Fibroblast of skin of scalp (primary cell): ENCODE measurements at regions not wholly inside any gene's neighbourhood (a gene's known extent, or its start where the extent isn't known, plus 50 kb on each side); places are given as distances from the start of the nearest gene placed in this dataset.

ENCODE experiments used
- DNase-seq: peaks from one replicate; pipeline ENCODE4 v3.0.0-alpha.2; 2013

DNA sequence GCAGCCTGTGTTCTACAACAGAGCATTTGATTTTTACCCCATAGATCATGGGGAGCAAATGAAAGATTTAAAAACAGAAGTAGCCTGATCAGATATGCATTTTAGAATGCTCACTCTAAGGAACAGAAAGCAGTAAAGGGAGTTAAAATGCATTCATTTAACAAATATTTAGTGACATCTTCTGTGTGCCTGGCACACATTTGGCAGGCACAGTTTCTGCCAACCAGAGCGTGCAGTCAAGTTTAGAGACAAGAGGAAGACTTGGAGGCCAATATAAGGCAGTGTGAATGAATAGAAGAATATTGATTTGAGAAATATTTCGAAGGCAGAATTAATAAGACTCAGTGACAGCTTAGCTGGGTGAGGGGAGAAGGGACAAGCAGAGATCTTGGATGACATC is 210.1 kb downstream of the KDR start:
- DNase-seq = no peak

DNA sequence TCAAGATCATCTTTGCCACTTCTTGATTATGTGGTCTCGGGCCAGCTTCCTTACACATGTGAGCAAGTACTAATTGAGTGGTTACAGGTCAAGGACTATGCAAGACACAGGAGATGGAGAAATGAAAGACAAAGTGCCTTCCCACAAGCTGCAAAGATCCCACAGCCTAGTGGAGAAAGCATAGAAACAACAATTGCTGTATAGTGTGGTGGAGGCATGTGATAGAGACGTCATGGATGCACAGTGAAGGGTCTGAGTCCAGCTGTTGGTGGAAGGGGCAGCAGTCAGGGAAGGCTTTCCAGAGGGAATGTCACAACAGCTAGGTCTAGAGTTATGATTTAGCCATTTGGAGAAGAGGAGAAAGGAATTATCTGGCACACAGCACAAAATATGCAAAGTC is 210.6 kb downstream of the KDR start:
- no peak for DNase-seq

DNA sequence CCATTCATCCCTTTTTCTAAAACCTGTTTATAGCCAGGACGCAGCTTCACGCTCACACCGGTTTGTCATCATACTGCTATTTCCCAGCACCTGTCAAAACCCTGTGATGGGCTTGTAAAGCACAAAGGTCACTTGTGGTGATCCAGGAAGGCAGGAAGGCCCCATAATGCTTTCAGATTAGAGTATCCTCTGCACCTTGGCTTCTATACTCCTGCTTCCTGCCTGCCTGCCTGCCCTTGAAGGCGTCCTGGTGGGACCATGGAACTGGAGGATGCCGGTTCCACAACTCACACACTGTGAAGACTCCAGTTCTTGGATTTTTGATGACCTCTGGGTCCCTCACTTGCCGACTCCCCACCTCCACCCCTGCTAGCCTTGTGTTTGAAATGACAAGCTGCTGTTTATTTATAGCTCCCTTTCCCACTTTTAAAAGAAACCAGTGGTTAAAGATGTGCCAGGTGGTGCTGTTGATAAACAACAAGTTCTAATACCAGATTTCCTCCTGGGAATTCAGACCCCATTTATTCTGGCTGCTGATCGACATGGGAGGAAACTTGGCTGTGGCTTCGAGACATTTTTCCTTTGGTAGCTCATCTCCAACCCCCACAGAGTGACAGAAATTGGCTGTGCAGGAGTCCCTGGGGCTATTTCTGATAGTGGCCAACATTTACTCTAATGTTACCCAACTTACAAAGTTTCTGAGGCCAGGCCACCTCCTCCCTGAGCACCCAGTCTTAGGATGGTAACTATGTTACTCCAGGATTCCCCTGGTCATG is 211.5 kb downstream of the KDR start:
- DNase-seq = peak; percentile 73

DNA sequence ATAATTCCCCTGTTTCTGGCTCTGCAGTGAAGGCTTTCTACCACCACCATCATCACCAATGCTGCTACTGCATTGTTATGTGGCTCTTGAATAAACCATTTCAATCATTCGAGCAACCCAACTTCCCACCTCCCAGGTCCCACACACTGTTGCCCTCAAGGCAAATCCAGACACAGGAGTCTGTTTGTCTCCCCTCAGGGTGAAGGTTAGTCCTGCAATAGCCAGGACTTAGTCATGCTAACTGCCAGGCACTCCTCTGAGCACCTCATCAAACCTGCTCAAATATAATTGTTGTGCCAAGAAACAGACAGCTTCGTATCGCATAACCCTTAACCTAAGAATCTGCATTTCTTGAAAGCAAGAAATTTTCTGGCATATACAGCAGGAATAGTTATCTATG is 213.2 kb downstream of the KDR start:
- no peak for DNase-seq

DNA sequence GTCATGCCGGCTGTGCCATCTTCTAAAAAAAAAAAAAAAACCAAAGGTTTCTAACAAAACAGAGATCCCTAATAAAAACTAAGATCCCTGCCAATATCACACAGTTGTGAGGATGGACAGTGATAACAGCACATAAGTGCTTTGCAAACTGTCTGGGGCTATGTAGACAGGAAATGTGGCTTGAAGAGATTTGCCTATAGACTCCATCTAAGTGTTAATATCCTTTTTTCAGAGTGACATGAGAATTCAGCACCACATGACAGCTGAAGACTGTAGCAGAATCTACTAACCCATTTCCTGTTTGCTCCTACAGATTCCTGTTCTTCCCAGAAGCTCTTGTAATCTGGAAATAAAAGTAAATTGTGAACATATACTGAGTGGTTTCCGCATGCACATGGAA is 215.4 kb downstream of the KDR start:
- DNase-seq = no peak

DNA sequence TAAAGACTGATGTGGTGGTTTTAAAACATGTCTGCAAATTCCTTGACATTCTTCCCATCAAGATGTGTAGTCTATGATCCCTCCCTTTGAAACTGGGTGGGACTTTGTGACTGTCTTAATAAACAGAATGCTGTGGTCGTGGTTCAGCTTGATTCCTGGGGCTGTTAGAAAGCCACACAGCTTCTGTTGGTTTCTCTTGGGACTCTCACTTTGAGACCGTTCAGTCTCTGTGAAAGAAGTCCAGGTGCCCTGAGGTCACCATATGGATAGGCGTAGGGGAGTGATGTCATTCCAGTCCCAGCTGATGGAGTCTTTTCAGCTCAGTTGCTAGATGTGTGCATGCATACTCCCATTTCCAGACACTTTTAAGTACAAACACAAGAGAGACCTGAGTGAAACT is 216.6 kb downstream of the KDR start:
- peak; percentile 56 for DNase-seq

DNA sequence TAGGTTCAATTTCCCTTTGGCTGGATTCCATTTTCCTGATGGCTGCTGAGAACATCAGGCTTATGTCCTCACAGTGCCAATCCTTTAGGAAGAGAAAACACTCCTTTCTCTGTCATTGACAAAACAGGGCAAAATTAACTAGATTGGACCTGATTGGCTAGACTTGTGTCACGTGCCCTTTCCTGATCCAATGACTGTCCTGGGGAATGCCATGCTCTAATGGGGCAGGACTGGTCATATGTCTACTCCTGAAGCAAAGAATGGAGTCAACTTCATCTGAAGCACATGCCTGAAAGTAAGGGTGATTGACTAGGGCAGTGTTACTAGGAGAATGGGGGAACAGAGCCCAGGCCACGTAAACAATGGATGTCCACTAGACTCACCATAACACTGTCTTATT is 220.4 kb downstream of the KDR start:
- DNase-seq = no peak

DNA sequence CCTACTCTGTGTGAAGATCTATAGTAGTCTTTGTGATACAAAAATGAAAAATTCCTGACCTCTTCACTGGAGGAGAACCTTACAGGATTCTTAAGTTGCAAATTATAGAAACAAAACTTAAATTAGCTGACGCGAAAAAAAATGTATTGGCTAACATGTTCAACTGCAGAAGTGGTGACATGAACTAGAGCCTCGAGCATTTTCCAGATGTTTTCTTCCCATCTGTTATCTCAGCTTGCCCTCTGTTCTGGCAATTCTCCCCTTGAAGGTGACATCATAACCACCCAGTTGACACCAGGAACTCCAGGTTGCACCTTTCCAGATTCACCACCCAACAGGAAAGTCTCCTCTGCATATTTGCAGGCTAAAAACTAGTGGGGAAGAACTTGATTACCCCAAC is 222.4 kb downstream of the KDR start:
- no peak for DNase-seq

DNA sequence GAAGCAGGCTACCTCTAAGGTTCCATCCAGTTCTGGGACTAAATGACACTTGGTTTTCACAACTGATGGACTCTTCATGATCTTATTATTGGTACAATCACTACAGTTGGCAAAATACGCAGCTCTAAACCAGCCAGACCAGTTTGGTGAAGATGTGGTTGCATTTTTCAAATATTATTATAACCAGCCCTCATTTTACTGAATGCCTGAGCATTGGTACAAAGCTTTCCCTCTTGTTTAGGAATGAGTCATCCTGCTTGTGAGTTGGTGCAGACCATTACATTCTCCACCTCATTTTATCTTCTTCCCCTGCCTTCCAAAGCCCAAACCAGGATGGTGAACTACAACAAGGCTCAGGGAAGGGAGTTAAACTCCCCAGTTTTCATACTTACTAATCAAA is 223.1 kb downstream of the KDR start:
- DNase-seq = peak; percentile 86

DNA sequence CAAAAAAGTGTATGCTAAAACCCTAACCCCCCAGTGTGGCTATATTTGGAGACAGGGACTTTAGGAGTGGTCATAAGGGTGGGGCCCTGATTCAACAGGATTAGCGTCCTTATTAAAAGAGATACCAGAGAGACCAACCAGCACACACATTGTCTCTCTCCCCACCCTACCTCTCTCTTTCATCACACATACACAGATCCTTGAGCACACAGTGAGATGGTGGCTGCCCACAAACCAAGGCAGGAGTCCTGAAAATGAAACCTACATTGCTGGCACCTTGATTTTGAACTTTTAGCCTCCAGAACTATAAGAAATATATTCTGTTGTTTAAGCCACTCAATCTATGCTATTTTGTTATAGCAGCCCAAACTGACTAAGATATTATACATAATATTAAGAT is 224.2 kb downstream of the KDR start:
- no peak for DNase-seq

DNA sequence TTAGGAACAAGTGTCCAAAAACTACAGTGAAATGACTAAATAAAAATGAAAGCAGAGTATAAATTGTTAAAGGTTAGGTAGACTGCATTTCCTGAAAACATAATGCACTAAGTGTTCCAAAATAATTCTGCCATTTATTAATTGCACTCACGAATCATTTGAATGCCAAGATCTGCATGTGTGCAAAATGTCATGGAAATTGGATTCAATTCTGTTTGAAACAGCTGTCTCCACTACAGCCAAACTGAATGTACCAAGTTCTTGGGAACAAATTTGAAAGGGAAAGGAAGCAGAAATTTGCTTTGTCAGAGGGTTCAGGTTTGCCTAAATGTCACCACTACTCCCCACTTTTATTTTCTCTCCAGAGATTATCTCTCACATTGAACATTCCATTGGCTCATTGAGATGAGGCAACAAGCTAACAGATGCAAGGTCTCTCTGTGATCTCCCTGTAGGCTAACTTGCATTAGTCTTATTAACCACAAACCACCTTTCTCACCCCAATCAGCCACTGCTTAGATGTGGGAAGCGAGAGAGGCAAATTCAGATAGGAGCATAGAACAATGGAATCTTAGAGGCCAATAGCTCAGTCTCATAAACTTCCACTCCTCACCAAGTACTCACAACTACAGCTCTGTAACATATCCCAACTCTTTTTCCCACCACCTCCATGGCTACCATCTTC is 226.6 kb downstream of the KDR start:
- DNase-seq = peak; percentile 27

DNA sequence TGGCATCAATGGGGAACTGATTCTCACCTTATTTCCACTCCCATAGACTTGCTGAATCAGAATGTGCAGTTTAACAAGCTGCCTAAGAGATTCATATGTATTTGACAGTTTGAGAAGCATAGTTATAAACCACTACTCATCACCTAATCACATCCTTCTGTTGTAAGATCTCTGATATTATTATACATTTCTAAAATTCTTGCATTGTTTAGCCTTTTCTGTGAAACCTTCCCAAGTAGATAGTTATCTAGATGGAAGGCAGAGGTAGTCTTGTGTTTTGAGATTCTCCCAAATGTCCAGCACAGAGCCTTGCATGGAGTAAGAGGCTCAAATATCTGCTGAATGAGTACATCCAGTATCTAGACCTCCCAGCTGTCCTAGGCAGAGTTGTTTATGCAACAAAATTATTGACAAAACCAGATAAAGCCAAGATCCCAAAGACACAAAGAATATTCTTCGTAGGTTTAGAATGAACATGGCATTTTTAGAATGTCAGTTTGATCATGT is 227.3 kb downstream of the KDR start:
- peak; percentile 55 for DNase-seq

DNA sequence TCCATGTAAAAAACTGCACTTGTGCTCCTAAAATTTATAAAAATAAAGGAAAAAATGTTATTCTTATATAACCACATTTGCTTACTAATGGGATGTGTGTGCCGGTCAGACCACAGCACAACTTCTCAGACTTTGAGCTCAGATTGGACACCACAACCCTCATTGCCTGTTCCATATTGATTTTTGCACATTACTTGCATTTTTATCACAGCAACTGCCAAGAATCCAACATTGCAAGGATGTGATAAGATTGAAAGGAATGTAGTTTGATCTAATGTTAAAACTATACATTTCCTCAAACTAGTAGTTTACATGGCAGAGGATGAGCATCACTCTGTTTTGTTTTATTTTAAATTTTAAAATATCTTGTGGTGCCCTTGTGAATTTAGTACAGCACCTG is 227.8 kb downstream of the KDR start:
- peak; percentile 96 for DNase-seq

DNA sequence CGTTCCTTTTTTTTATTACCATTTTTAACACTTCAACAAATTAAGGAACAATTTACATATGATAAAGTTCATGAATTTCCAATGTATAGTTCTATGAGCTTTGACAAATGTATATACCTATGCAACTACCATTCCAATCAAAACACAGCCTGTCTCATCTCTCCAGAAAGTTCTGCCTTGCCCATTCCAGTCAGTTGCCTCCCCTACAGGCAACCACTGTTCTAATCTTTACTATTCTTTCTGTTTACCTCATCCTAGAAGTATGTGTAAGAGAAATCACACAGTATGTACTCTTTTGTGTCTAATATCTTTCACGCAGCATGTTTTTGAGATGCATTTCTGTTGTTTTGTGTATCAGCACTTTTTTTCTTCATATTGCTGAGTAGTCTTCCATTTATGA is 224.9 kb downstream of the KIT start:
- DNase-seq = peak; percentile 56

DNA sequence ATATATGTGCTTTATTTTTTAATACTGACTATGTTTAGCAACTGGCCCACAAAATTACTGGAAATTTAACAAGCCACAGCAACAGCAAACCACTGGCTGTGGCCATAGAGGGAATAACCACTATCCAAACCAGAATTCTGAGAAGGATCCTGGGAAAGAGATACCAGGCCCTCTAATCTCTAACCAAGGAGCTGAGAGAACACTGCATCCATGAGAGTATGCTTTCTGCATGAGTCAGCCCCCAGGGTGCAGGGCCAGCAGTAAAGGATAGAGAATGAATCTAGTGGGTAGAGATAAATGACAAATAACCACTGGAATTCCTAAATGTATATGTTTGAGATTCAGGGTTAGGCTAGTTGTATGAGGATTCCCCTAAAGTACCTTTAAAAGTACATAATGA is 221.8 kb downstream of the KIT start:
- DNase-seq = peak; percentile 94

DNA sequence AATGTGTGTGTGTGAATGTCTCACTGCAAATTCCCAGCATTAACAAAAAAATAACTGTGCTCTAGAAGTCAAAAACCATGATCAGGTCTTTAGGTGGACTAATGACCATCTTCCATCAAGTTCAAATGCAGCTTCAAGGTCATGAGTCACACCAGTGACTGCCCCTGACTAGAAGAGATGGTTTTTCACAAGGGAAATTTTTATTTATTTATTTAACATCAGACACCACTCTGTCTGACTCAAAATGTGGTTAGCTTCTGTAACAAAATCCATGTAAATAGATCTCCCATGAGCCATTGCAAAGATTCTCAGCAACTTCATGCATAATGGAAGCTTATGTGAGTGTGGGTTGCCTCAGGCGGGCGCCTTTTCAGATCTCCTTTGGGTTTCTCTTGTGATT is 219.2 kb downstream of the KIT start:
- DNase-seq = peak; percentile 80

DNA sequence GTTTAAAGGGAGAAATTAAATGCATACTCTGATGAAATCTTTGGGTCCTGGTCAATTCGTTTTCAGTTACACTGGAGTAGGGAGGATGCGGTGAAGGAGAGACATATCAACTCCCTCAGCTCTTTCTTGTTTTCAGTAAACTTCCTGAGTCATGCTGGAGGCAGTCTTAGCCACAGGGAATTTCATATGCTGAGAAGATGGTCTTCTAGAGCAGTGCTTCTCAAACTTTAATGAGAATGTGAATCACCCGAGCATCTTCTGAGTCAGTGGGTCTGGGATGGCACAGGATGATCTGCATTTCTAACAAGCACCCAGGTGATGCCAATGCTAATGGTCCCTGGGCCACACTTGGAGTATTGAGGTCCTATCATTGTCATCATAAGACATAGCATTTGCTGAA is 214.5 kb downstream of the KIT start:
- peak; percentile 57 for DNase-seq

DNA sequence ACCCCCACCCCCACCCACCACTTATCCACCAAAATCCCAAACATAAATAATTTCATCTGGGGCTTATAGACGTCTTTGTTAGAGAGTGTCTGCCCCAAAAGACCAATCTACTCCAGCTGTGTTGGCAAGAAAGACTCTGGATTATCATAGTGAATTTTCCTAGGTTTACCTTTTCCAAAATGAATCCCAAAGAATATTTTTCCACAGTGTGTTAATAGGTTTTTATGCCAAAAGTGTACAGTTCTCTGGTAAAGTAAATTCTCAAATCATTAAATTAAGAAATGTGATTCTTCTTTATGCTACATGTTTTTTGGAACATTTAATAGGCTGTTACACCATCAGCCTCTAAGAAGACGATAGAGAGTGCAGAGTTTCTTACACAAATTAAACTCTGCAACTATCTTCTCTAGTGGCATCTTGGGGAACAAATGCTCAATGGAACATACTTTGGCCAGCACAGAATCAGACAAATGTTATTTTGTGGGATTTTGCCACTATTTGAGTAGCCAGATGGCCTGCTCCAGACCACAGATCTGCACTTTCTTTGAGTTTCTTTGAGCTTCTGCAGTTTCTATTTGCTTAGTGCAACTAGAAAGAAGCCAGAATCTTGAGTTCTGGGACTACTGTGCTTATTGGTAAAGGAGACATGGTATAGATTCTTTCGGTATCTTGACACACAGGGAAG is 206.0 kb downstream of the KIT start:
- DNase-seq = no peak

DNA sequence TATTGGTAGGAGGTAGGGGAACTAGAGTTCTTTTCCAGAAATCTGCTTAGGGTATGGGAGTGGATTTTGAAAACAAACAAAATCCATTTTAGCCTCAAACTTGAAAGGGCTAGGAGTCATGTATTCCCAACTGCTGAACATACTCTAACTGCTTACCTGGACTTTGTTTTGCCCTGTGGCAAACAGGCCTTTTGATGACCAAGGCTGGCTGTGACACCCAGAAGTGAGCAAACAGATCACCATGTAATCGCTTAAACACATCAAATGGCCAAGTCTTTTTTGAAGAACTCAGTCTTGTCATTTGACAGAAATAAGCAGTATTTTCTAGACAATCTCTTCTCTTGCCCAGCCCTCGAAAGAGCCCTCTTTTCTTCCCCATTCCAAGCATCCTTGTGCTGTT is 203.4 kb downstream of the KIT start:
- peak; percentile 28 for DNase-seq

DNA sequence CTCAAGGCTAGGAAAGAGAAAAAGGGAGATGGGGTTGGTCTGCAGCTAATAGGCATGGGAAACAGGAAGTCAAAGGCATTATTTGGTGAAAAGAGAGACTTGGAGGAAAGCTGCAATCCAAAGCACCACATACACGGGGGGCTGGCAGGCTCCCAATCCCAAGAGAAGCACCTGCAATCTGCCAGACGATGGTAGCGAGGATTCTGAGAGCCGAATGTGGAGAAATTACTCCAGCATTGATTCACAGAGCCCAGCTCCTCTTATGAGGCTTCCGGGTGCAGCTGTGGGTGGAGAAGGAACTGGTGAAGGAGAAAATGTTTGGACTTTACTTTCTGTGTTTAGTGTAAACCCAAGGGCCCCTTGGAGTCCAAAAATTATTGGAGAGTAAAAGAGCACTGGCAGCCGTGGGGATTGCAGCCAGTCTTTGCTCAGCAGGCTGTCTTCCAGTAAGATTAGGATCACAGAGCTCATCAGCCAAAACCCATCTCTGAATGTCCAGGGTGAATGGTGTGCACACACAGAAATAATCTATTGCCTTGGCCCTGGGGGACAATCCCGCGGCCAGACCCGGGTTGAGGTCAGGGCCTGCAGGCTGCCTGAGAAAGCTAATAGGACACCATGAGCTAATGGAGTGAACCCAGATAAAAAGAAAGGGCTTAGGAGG is 197.6 kb downstream of the KIT start:
- DNase-seq = no peak

DNA sequence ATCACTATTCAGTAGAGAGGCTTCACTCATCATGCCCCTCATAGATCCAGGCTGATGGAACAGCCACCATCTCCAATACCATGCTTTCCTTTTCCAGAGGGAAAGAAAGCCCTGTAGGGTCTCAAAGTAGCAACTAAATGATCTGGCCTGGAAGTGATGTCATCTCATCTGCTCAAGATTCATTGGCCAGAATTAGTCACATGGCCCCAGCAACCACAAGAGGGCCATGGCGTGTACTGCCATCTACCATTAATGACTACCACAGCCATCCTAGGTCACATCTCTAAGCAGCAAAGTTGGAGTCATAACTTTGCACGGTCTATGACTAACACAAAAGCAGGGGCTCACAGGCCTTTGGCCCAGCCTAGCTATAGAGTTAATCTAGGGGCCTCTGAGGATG is 194.8 kb downstream of the KIT start:
- DNase-seq = no peak

DNA sequence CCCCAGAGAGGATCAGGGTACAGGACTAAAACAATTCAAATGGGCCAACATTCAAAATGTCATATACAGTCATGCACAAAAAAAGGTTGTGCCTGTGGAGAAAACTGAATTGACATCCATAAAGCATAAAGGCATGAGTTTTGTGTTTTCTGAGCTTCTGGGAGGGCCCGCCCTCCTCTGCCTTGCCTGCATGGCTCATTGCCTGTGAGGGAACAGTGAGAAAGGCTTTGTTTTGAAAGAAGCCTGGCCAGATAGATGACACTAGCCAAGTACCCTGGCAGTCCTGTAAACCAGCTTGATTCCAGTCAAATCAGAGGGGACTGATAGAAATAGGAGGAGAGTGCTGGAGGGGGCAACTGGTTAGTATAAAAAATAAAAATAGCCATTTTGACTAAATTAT is 194.3 kb downstream of the KIT start:
- DNase-seq = no peak

DNA sequence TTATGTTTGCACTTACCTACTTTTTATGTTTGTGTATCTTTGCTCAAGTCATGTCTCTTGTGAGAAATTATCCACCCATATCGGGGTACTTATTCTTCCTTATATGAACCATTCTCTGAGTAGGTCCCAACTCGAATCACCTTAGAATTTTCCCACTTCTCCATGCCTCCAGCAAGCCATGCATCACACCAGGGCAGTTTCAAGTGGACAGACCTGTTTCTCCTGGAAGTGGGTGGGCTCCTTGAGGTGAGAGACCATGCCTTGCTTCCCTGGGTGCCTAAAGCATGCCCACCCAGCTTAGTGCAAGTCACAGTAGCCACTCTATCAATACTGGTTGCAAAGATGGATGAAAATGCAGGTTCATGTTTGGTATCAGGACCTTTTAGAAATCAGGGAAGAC is 187.2 kb downstream of the KIT start:
- DNase-seq = no peak
